Glutamatergic neuron (in vitro differentiated cells): ENCODE measurements at regions not wholly inside any gene's neighbourhood (a gene's known extent, or its start where the extent isn't known, plus 50 kb on each side); places are given as distances from the start of the nearest gene placed in this dataset.

ENCODE experiments used
- DNase-seq: peaks from one replicate; pipeline ENCODE4 v3.0.0; 2022
- H3K27ac Mint-ChIP-seq: one replicate; pipeline ENCODE4 v1.8.0; 2020; ENCODE audit warnings: mild to moderate bottlenecking, mixed read lengths, inconsistent platforms; ENCODE audit not compliant: unreplicated experiment
- H3K27me3 Mint-ChIP-seq: one replicate; pipeline ENCODE4 v1.8.0; 2020; ENCODE audit warnings: mild to moderate bottlenecking, moderate library complexity, mixed read lengths, inconsistent platforms; ENCODE audit not compliant: unreplicated experiment
- H3K36me3 Mint-ChIP-seq: one replicate; pipeline ENCODE4 v1.8.0; 2020; ENCODE audit warnings: mild to moderate bottlenecking, mixed read lengths, inconsistent platforms; ENCODE audit not compliant: unreplicated experiment
- H3K4me1 Mint-ChIP-seq: one replicate; pipeline ENCODE4 v1.8.0; 2020; ENCODE audit warnings: mild to moderate bottlenecking, low read depth, mixed read lengths, inconsistent platforms; ENCODE audit not compliant: unreplicated experiment
- H3K4me3 Mint-ChIP-seq: one replicate; pipeline ENCODE4 v1.8.0; 2020; ENCODE audit warnings: mild to moderate bottlenecking, mixed read lengths, inconsistent platforms; ENCODE audit not compliant: unreplicated experiment
- H3K9me3 Mint-ChIP-seq: one replicate; pipeline ENCODE4 v1.8.0; 2020; ENCODE audit warnings: mild to moderate bottlenecking, moderate library complexity, mixed read lengths, inconsistent platforms; ENCODE audit not compliant: unreplicated experiment
- TF ChIP-seq, protein P1 (sequence below): fragments of 200-600 bp; sonication (generic); IDR thresholded peaks from one replicate; pipeline ENCODE4 v1.5.0; 2021; ENCODE audit not compliant: partially characterized antibody, unreplicated experiment

DNA sequence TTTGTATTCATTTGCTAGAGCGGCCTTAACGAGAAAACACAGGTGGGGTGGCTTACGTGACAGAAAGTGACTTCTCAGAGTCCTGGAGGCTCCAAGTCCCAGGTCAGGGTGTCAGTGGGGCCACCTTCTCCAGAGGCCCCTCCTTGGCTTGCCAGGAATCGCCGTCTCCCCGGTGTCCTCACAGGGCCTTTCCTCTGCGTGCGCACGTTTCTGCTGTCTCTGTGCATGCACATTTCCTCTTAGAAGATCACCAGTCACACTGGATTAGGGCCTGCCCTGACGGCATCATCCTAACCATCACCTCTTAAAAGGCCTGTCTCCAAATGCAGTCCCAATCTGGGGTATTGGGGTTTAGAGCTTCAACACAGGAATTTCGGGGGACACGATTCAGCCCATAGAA is 63.8 kb upstream of the HELT start:
- Mint-ChIP-seq H3K4me3 (no peak overlapping the region), H3K27ac (no peak overlapping the region), H3K9me3 (peaks cover 5% of the 10 kb centered on the region), H3K36me3 (no peaks in the 10 kb centered on the region), H3K4me1 (peaks cover 4% of the 10 kb centered on the region), H3K27me3 (peaks cover 9% of the 10 kb centered on the region)
- TF ChIP-seq, protein P1, sequence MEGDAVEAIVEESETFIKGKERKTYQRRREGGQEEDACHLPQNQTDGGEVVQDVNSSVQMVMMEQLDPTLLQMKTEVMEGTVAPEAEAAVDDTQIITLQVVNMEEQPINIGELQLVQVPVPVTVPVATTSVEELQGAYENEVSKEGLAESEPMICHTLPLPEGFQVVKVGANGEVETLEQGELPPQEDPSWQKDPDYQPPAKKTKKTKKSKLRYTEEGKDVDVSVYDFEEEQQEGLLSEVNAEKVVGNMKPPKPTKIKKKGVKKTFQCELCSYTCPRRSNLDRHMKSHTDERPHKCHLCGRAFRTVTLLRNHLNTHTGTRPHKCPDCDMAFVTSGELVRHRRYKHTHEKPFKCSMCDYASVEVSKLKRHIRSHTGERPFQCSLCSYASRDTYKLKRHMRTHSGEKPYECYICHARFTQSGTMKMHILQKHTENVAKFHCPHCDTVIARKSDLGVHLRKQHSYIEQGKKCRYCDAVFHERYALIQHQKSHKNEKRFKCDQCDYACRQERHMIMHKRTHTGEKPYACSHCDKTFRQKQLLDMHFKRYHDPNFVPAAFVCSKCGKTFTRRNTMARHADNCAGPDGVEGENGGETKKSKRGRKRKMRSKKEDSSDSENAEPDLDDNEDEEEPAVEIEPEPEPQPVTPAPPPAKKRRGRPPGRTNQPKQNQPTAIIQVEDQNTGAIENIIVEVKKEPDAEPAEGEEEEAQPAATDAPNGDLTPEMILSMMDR, result no peak
- no peak for DNase-seq

DNA sequence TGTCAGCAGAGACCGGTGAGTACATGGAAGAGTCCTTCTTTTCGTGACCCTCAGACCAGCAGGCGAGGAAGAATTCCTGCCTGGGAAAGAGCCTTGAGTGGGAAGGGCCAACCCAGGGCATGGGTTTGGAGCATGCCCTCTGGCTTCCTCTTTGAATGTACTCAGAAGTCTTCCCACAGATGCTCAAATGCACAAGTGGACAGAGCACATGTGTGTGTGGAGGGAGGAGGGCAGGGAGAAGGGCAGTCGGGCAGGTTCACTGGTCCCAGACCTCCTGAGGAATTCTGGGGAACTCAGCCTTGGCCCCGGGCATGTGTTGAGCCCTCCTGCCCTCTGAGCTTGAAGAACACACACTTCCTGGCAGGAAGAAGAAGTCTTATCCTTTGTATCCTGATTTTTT is 63.2 kb upstream of the HELT start:
- H3K27me3 Mint-ChIP-seq, result peaks cover 11% of the 10 kb centered on the region
- H3K36me3 Mint-ChIP-seq, result no peaks in the 10 kb centered on the region
- no peak overlapping the region for H3K27ac Mint-ChIP-seq
- no peak for DNase-seq
- peaks cover 6% of the 10 kb centered on the region for H3K4me1 Mint-ChIP-seq
- H3K4me3 Mint-ChIP-seq, result no peak overlapping the region
- TF ChIP-seq, protein P1, result no peak
- peaks cover 6% of the 10 kb centered on the region for H3K9me3 Mint-ChIP-seq

DNA sequence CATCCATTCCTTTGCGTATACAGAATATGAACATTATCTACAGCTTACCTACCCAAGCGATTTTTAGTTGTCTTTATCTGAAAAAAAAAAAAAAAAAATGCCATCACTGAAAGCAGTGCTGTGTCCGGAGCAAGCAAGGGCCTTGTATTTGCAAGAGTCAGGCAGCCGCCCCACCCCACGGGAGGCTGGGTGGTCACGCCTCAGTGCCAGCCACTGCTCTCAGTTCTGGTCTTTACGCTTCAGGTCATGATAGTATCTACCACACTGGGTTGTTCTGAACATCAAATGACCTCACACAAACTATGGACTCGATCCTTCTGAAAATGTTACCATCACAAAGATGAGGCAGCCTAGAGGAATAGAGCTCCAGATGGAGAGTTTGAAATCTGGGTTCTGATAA is 62.7 kb upstream of the HELT start:
- H3K36me3 Mint-ChIP-seq, result no peaks in the 10 kb centered on the region
- H3K9me3 Mint-ChIP-seq, result peaks cover 6% of the 10 kb centered on the region
- H3K4me1 Mint-ChIP-seq, result peaks cover 7% of the 10 kb centered on the region
- TF ChIP-seq, protein P1, result no peak
- DNase-seq, result no peak
- no peak overlapping the region for H3K27ac Mint-ChIP-seq
- H3K27me3 Mint-ChIP-seq, result peaks cover 11% of the 10 kb centered on the region
- H3K4me3 Mint-ChIP-seq, result no peak overlapping the region

DNA sequence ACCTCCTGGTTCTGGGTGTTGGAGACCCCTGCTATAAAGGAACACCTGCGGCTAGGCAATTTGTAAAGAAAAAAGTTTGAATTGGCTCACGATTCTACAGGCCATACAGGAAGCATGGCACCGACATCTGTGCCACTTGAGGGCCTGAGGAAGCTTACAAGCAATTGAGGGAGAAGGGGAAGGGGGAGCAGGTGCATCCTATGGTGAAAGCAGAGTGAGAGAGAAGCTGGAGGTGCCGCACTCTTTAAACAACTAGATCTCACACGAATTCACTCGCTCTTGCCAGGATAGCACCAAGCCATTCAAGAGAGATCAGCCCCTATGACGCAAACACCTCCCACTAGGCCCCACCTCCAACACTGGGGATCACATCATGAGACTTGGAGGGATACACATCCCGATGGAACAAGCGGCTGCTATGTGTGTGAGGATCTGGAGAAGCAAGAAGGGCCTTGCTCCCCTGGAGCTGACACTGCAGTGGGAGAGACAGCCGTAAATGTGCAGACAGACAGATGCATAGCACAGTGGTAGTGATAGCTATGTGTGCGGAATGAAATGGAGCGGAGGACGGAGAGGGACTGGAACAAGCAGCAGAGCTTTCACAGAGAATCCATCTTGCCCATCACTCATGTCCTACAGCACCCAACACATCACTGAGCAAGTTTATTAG is 60.7 kb upstream of the HELT start:
- DNase-seq, result no peak
- no peak overlapping the region for H3K4me3 Mint-ChIP-seq
- H3K36me3 Mint-ChIP-seq, result no peaks in the 10 kb centered on the region
- TF ChIP-seq, protein P1, result no peak
- H3K4me1 Mint-ChIP-seq, result peaks cover 7% of the 10 kb centered on the region
- peaks cover 4% of the 10 kb centered on the region for H3K9me3 Mint-ChIP-seq
- no peak overlapping the region for H3K27ac Mint-ChIP-seq
- peaks cover 11% of the 10 kb centered on the region for H3K27me3 Mint-ChIP-seq

DNA sequence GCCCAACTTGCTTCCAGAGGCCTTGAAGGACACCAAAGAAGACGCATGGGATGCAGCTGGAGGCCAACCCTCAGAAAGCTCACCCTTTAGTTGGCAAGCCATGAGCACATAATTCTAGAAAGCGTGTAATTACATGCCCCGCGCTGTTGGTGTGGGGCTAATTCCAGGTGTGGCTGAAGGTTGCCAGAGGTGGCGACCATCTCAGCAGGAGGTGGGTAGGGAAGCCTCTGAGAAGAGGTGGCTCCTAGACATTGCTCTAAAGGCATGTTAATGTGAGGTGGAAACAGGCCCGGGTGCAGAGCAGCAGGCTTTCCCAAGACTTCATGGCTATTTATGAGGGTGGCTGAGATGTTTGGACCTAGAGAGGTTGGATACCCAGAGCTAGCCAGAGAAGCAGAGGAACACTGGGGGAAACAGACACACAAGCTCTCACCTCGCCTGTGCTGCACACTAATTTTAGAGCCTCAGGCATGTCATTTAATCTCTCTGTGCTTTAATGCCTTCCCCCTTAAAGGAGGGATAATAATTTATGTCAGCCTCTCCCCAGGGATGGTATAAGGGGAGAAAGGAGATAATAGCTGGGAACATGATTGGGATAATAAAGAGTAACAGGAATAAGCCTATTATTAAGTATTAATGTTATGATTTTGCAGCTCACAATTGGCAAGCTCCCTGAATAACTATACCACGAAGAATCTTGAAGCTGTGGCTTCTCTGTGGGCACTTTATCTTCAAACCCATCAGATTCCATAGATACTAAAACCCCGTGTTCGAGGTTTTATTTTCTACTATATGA is 60.0 kb upstream of the HELT start:
- Mint-ChIP-seq H3K4me3 (no peak overlapping the region), H3K9me3 (peaks cover 4% of the 10 kb centered on the region), H3K27me3 (peaks cover 11% of the 10 kb centered on the region), H3K36me3 (no peaks in the 10 kb centered on the region), H3K4me1 (peaks cover 7% of the 10 kb centered on the region), H3K27ac (no peak overlapping the region)
- TF ChIP-seq, protein P1, result no peak
- DNase-seq, result no peak
